ENCODE measurements at regions not wholly inside any gene's neighbourhood (a gene's known extent, or its start where the extent isn't known, plus 50 kb on each side); places are given as distances from the start of the nearest gene placed in this dataset.

- intact Hi-C loops (cut with DNase I; ENCODE audit: low total_unique reads) = no loop called here
- 84 to 89% (median 88%) methylated on average over 10 to 11 of the region's 11 CpGs for WGBS, 5 donors
- peaks cover 0 to 38% (median 0%) of the 10 kb centered on the region in 7 donors for H3K27me3 ChIP-seq (replicated peaks in 1 of 7)
- H3K36me3 ChIP-seq = no peaks in the 10 kb centered on the region
- H3K27ac ChIP-seq = no peak overlapping the region
- H3K4me1 ChIP-seq = no peaks in the 10 kb centered on the region
- peaks cover 7 to 40% (median 25%) of the 10 kb centered on the region in 8 donors for H3K9me3 ChIP-seq
- no peak overlapping the region for H3K4me3 ChIP-seq
- DNase-seq = peak; percentile 39
- TF ChIP-seq POLR2A (IDR thresholded peaks at IDR 0.05) = no peak
- TF ChIP-seq POLR2AphosphoS5 (IDR thresholded peaks at IDR 0.05) = no peak
- no peak for TF ChIP-seq CTCF (IDR thresholded peaks at IDR 0.05 in 8 of 11, conservative IDR thresholded peaks at IDR 0.05 in 3 of 11)
These were observed 50.6 kb upstream of the UBE3C start for GRCh38 chr7:157088136-157088535.

Measured in spleen (tissue), 11 donors.